ENCODE measurements at regions not wholly inside any gene's neighbourhood (a gene's known extent, or its start where the extent isn't known, plus 50 kb on each side); places are given as distances from the start of the nearest gene placed in this dataset.

GRCh38 chr7:124515106-124515830 is 250.3 kb downstream of the GPR37 start:
- no peak for DNase-seq (ENCODE audit: low spot score)

- DNase-seq (ENCODE audit: low spot score), result no peak
Observed at GRCh38 chr7:124514471-124514870, 251.1 kb downstream of the GPR37 start.

GRCh38 chr7:124497176-124497575 is 268.4 kb downstream of the GPR37 start:
- DNase-seq (ENCODE audit: low spot score), result peak; percentile 19

GRCh38 chr7:124489925-124490324 is 275.7 kb downstream of the GPR37 start:
- DNase-seq (ENCODE audit: low spot score), result no peak

GRCh38 chr7:124489082-124489819 is 276.3 kb downstream of the GPR37 start:
- DNase-seq (ENCODE audit: low spot score), result no peak

- no peak for DNase-seq (ENCODE audit: low spot score)
Observed at GRCh38 chr7:124482229-124482628, 283.4 kb downstream of the GPR37 start.

GRCh38 chr7:124480821-124481290 is 284.7 kb downstream of the GPR37 start:
- DNase-seq (ENCODE audit: low spot score), result no peak

- no peak for DNase-seq (ENCODE audit: low spot score)
Observed at GRCh38 chr7:124480036-124480820, 285.4 kb downstream of the GPR37 start.

- DNase-seq (ENCODE audit: low spot score), result no peak
Observed at GRCh38 chr7:124462249-124462648, 303.3 kb downstream of the GPR37 start.

- no peak for DNase-seq (ENCODE audit: low spot score)
Observed at GRCh38 chr7:124460555-124460954, 305.0 kb downstream of the GPR37 start.

- no peak for DNase-seq (ENCODE audit: low spot score)
Observed at GRCh38 chr7:124460056-124460450, 305.5 kb downstream of the GPR37 start.

GRCh38 chr7:124459101-124460055 is 306.2 kb downstream of the GPR37 start:
- peak; percentile 38 for DNase-seq (ENCODE audit: low spot score)

GRCh38 chr7:124457841-124458240 is 307.8 kb downstream of the GPR37 start:
- DNase-seq (ENCODE audit: low spot score), result no peak

GRCh38 chr7:124456286-124456685 is 309.3 kb downstream of the GPR37 start:
- no peak for DNase-seq (ENCODE audit: low spot score)

GRCh38 chr7:124452186-124452585 is 313.4 kb downstream of the GPR37 start:
- DNase-seq (ENCODE audit: low spot score), result no peak

- no peak for DNase-seq (ENCODE audit: low spot score)
Observed at GRCh38 chr7:124449896-124450295, 315.7 kb downstream of the GPR37 start.

GRCh38 chr7:124444696-124445480 is 320.7 kb downstream of the GPR37 start:
- DNase-seq (ENCODE audit: low spot score), result no peak

- no peak for DNase-seq (ENCODE audit: low spot score)
Observed at GRCh38 chr7:124443762-124444161, 321.8 kb downstream of the GPR37 start.

- DNase-seq (ENCODE audit: low spot score), result no peak
Observed at GRCh38 chr7:124440081-124440480, 325.5 kb downstream of the GPR37 start.

GRCh38 chr7:124432009-124432578 is 333.5 kb downstream of the GPR37 start:
- DNase-seq (ENCODE audit: low spot score), result no peak

Measured in HT-29 (cell line).